DMS53 treated with DMSO at 0.1 percent for 48 hours (cell line): ENCODE measurements at regions not wholly inside any gene's neighbourhood (a gene's known extent, or its start where the extent isn't known, plus 50 kb on each side); places are given as distances from the start of the nearest gene placed in this dataset.
"Not testable (repeated sequence)": the region's sequence is repeated elsewhere in the genome, so short reads cannot be mapped to it uniquely, and the experiment has no call there.

ENCODE experiments used
- DNase-seq: peaks from one replicate; lab custom pipeline; 2025; ENCODE audit not compliant: unreplicated experiment; lab: John Stamatoyannopoulos, UW

DNA sequence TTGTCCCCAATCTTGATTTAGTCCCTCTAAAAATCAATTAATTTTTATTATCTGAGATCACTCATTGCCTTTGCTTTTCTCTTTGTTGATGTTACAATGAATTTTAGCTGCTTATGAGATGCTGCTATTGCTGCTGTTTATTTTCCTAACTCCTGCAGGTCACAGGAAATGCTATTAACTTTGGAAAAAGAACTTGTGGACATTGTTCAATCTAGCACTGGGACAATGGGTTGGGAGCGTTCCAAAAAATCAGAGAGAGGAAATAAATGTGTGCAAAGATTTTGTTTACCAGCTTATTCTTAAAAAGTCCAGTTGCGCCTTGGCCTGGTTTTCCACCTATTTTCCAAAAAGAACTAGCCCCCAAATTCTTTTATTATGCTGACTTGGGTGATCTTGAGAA lies 268.3 kb downstream of the PTH2R start:
- no peak for DNase-seq

DNA sequence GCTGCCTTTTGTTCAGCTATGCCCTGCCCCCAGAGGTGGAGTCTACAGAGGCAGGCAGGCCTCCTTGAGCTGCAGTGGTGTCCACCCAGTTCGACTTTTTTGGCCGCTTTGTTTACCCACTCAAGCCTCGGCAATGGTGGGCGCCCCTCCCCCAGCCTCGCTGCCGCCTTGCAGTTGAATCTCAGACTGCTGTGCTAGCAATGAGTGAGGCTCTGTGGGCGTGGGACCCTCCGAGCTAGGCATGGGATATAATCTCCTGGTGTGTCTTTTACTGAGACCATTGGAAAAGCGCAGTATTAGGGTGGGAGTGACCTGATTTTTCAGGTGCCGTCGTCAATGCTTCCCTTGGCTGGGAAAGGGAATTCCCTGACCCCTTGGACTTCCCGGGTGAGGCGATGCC lies 279.3 kb downstream of the PTH2R start:
- not testable (repeated sequence) for DNase-seq

DNA sequence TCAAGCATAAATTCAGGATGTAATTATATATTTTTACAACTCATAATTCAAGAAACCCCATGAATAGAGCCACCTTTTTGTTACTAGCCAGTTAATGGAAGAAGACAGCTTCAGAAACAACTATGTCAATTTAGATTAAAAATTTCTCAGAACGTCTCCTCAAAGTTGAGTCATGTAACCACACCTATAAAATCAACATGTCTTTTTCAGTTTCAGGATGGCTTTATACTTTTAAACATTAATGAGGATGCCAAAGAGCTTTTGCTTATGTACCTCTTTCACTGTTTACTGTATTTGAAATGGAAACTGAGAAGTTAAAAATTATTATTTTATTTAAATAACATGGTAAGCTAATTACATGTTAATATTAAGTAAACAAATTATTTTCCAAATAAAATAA lies 280.1 kb downstream of the PTH2R start:
- DNase-seq: no peak

DNA sequence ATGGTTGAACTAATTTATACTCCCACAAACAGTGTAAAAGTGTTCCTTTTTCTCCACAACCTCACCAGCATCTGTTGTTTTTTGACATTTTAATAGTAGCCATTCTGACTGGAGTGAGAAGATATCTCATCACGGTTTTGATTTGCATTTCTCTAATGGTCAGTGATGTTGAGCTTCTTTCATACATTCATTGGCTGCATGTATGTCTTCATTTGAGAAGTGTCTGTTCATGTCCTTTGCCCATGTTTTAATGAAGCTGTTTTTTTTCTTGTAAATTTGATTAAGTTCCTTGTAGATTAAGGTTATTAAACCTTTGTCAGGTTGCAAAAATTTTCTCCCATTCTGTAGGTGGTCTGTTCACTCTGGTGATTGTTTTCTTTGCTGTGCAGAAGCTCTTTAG lies 281.1 kb downstream of the PTH2R start:
- DNase-seq: not testable (repeated sequence)

DNA sequence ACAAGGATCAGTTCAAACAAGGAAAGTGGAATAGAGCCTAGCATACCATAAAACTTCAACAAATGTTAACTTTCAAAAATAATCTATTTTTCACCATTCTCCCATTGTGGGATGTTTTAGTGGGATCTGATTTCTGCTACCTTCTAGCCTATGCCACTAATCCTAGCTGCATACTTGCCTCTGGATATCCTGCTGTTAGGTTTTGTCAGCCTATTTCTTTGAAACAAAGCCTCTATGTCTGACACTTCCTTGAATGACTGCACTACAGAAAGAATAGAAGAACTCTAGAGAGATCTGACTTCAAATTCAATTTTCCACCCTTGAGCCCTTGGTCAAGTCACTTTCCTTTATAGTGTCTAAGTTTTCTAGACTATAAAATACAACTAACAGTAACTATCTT lies 291.5 kb downstream of the PTH2R start:
- DNase-seq: no peak

DNA sequence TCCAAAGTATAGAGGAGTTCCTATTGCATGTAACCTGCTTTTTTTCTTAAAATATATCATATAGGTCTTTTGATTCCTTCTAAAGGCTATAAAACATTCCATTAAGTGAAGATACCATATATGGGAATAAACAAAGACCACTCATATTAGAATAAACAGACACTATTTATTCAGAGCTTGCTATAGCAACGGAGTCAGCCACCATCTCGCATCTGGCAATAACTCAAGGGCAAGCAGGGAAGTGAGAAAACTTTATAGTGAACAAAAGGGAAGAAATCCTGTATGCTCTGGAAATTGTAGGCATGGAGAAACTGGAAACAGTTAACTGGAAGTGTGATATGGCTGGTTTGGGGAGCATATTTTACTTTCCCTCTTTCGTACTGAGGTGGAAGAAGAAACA lies 301.9 kb downstream of the PTH2R start:
- peak; percentile 53 for DNase-seq

DNA sequence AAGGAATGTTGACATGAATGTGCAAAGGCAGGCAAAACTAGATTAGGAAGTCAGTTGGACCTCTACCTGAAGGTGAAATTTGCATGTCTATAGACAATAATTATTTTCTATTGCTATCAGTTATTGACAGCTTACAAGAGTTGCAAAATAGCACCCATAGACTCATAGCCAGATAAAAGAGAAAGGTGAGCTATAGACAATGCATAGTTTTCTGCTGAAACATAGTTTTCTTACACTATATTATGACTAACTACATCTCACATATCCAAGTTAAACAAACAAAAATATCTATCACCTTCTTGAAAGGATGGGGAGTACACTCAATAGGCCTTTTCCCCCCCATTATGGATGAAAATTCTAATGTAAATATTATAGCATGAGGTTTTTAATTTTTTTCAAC lies 305.0 kb downstream of the PTH2R start:
- DNase-seq: no peak

DNA sequence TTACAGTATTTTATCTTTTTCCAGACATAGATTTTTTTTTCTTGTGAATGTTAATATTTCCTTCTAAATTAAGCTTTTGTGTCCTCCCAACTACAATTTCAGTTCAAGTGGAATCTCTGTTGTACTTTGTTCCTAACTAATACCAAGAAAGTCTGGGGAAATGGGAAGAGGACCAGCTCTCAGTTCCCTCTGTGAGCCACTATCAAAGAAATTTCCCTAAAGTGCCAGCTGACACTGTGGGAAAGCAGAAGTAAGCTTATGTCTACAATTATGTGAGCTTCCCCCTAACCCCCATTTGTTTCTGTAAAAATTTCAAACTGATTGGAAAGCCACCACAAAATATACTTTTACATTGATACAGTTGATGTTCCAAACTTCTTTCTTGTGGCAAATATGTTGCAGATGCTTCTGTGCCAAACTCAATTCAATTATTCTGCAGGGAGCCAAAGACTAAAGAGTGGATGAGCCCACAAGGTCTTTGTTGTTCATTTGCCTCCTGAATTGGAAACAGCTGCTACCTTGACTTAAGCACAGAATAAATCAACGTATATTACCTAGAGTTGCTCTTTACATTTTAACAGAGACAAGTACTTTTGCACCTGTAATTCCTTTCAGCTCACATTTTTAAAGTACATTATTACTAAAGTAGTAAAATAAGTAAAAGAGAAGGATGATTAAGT lies 306.6 kb downstream of the PTH2R start:
- no peak for DNase-seq

DNA sequence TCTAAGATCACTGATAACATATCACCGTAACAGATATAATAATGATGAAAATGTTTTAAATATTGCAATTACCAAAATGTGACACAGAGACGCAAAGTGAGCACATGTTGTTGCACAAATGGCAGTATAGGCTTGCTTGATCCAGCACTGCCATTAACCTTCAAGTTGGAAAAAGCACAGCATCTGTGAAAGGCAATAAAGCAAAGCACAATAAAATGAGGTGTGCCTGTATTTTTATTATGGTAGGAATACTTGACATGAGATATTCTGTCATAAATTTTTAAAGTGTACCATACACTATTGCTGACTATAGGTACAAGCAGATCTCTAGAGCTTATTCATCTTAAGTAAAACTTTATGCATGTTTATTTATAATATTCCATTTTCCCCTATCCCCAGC lies 312.2 kb downstream of the PTH2R start:
- DNase-seq: no peak

DNA sequence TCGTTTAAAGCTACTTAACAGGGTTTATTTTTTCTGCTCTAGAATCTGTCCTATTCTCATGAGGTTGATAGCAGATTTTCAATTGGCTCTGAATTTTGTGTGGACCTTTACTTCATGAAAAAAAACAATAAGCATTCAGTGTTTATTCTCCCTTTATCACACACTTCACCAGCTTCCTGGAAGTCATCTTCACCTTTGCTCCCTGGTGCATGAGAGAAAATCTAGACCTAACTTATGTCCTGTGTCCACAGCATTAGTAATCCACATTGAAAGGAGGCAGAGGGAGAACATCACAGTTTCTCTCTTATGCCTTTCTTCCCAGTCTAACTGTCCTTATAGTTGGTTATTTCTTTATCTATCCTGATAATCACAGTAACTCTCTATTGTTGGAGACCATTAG lies 316.1 kb downstream of the PTH2R start:
- DNase-seq: peak; percentile 63

DNA sequence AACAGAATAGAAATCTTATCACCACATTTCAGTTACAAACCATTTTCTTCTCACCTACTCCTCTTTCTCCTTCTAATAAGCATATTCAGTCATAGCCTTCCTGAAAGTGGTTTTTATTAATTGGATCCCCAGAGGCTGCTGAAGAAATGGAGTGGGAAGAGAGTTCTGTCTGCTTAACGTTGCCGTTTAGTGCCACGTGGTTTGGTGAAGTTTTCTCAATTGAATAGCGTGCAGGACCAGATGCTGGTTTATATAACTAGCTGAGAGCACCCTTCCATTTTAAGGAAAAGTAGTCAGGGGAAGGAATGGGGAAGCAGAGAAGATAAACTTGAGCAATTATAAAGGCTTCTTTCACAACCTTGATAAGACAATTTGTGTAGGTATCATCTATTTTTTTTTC lies 318.7 kb downstream of the PTH2R start:
- DNase-seq: no peak

DNA sequence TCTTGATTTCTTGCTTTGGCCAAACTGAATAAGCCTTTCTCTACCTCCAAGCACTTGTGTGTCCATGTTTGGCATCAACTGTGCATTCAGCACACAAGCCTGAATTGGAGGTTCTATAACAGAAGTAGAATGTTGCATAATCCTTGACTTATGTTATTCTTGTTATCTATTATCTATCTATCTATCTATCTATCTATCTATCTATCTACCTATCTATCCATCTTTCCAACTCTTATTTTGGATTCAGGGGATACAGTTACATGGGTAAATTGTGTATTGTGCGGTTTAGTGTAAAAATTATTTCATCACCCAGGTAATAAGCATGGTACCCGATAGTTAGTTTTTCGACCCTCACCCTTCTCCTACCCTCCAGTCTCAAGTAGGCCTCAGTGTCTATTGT lies 319.6 kb downstream of the PTH2R start:
- no peak for DNase-seq

DNA sequence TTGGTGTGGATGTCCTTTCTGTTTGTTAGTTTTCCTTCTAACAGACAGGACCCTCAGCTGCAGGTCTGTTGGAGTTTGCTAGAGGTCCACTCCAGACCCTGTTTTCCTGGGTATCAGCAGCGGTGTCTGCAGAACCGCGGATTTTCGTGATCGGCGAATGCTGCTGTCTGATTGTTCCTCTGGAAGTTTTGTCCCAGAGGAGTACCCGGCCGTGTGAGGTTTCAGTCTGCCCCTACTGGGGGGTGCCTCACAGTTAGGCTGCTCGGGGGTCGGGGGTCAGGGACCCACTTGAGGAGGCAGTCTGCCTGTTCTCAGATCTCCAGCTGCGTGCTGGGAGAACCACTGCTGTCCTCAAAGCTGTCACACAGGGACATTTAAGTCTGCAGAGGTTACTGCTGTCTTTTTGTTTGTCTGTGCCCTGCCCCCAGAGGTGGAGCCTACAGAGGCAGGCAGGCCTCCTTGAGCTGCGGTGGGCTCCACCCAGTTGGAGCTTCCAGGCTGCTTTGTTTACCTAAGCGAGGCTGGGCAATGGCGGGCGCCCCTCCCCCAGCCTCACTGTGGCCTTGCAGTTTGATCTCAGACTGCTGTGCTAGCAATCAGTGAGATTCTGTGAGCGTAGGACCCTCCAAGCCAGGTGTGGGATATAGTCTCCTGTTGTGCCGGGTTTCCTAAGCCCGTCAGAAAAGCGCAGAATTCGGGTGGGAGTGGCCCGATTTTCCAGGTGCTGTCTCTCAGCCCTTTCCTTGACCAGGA lies 345.2 kb downstream of the PTH2R start:
- DNase-seq: peak; percentile 9

DNA sequence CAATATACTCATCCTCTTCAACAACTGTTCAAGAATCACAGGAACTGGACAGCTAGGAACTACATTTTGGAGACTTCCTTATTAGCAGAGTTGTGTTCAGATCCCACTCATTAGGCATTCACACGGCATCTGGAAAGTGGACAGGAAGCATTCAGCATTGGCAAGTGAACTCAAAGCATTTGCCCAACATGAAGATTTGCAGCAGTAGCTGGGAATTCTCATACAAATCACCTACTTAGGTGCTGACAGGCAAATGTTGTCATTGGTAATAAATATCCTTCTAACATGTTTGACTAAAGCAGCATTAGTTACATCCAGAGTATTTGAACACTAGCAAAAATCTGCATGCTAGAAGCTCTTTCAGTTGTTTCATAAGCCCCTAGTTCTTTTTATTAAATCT lies 350.8 kb downstream of the PTH2R start:
- DNase-seq: no peak

DNA sequence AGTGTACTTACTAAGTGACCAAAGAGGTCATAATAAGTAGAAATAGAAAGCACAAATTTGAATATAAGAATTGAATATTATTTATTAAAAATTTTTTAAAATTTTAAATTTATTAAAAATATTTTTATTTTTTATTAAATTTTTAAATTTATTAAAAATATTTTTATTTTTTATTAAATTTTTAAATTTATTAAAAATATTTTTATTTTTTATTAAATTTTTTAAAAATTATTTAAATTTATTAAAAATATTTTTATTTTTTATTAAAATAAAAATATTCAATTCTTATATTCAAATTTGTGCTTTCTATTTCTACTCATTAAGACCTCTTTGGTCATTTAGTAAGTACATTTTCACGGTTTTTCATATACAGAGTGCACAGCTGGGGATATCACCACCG lies 366.5 kb downstream of the PTH2R start:
- DNase-seq: not testable (repeated sequence)

DNA sequence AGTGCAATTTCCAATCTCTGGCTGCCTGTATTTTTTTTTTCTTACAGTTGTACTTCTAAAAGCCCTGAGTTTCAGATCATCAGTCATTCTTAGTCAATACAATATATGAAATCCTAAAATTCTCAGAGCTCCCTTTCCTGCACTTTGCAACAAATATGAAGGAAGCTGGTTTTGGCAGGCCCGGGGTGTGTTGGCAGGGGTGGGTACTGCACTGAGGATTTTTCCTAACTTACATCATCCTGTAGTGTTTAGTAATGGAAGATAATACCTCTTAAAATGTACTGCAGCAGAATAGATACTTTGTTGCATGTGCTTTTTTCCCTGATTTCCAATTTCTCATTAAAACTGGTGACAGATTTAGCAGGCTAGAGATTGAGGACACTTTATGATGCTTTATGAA lies 374.6 kb downstream of the PTH2R start:
- no peak for DNase-seq

DNA sequence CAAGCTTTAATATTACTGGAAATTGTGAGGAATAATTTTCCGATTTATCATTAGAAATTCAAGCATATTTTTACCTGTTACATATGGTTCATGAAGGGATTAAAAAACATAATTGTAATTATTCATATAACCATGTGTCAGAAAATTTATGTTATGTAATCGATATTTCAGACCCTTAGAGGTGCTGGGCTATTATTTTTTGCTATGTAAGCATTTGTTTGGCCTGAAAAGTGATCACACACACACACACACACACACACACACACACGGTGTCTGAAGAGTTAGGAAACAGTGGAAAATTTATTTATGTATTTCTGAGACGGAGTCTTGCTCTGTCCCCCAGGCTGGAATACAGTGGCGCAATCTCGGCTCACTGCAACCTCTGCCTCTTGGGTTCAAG lies 375.5 kb downstream of the PTH2R start:
- no peak for DNase-seq

DNA sequence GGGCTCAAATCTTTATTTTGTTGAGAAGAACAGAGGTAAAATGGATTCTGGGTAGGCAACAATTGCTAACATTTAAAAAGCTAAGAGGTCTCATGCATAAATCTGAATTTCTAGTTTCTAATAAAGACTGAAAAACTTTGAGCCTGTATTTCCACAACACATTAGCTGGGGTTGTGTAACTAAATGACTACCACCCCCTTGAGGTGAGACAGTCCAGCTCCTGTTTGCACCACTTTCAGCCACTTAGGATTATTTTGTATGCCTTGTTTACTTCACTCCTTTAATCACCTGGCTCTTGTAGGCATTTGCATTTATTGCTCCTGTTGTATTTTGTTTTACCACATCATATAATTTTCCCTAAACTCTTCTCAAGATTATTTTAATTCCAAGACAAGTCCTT lies 376.6 kb downstream of the PTH2R start:
- peak; percentile 67 for DNase-seq

DNA sequence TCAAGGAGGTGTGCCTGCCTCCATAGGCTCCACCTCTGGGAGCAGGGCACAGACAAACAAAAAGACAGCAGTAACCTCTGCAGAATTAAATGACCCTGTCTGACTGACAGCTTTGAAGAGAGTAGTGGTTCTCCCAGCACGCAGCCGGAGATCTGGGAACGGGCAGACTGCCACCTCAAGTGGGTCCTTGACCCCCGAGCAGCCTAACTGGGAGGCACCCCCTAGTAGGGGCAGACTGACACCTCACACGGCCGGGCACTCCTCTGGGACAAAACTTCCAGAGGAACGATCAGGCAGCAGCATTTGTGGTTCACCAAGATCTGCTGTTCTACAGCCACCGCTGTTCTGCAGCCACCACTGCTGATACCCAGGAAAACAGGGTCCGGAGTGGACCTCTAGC lies 378.2 kb downstream of the PTH2R start:
- DNase-seq: not testable (repeated sequence)

DNA sequence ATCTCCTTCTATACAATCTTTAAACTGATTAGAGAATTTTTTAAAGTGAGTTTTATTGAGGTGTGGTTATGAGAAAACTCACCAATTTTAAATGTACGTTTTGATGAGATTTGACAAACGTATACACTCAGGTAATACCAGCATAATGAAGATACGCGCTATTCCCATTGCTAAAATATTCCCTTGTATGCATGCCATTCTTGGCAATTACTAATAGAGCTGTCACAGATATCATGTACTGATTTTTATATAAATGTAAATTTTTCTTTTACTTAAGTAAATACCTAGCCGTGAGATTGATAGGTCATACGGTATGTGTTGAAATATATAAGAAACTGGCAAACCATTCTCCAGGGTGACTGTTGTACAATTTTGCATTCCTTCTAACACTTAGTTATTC lies 384.7 kb downstream of the PTH2R start:
- DNase-seq: no peak

DNA sequence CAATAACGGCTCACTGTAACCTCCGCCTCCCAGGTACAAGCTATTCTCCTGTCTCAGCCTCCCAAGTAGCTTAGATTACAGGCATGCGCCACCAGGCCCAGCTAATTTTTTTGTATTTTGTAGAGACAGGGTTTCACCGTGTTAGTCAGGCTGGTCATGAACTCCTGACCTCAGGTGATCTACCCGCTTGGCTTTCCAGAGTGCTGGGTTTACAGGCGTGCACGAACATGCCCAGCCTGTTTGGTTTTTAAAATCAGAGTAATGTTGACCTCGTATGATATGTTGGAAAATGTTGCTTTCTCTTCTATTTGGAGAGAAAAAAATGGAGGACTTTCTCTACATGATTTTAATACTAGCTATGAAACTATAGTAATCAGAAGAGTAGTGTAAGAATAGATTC lies 386.2 kb downstream of the PTH2R start:
- DNase-seq: no peak

DNA sequence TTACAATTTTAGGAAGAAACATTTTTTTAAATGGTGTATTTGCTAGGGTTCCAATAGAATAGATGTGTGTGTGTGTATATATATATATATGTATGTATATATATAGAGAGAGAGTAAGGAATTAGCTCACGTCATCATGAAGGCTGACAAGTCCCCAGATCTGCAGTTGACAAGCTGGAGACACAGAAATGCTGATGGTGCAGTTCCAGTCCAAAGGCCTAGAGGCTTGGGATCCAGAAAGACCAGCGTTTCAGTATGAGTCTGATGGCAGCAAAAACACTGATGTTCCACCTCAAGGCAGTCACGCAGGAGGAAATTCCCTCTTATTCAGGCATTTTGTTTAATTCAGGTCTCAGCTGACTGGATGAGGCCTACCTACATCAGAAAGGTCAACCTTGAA lies 386.8 kb downstream of the PTH2R start:
- no peak for DNase-seq
